Endothelial cell of umbilical vein (primary cell): ENCODE measurements at regions not wholly inside any gene's neighbourhood (a gene's known extent, or its start where the extent isn't known, plus 50 kb on each side); places are given as distances from the start of the nearest gene placed in this dataset.

Source experiments
- BruUV-seq: library from RNA; stranded (reverse); fragments of 400-500 nt; replicated peaks from 2 replicates; lab custom pipeline; 2021; lab: Mats Ljungman, UMichigan
- CTCF ChIA-PET: fragments of 300-600, 350-600 bp; sonication (Branson Sonifier 250); formaldehyde crosslinking; loops from one replicate; lab custom pipeline; 2021; ENCODE audit warnings: antibody characterized with exemption, inconsistent platforms; lab: Charles Lee
- POLR2A ChIA-PET: fragments of 300-600, 350-600 bp; sonication (Branson Sonifier 250); formaldehyde crosslinking; loops from one replicate; lab custom pipeline; 2021; ENCODE audit warnings: antibody characterized with exemption, inconsistent platforms; lab: Charles Lee
- DNase-seq: peaks from one replicate; pipeline ENCODE4 v3.0.0-alpha.2; 2011; ENCODE audit warnings: low read depth, low spot score
- FAIRE-seq: peaks from 2 replicates; lab custom pipeline; 2011; peaks lifted over from hg19 to GRCh38; lab: Jason Lieb, UNC
- H2AFZ ChIP-seq: 2 replicates; pipeline ENCODE4 v1.6.0; 2012; ENCODE audit warnings: low read depth, low read length, control low read depth, inconsistent platforms
- H3K27ac ChIP-seq: 2 replicates; pipeline ENCODE4 v1.5.1; 2011; ENCODE audit warnings: low read depth, mild to moderate bottlenecking, control low read depth, low read length, moderate library complexity; ENCODE audit not compliant: insufficient read depth
- H3K27me3 ChIP-seq, 2 experiments: 2 replicates each; pipeline versions ENCODE4 v1.6.0 to v1.6.1; 2011; ENCODE audit warnings: low read length in 2 of 2, mixed read lengths in 1 of 2; ENCODE audit not compliant: control insufficient read depth in 2 of 2, insufficient read depth in 2 of 2
- H3K36me3 ChIP-seq, 2 experiments: 2 replicates in 1 of 2; 3 replicates in 1 of 2; pipeline ENCODE4 v1.5.1; 2011; ENCODE audit warnings: low read length in 2 of 2, mild to moderate bottlenecking in 1 of 2, moderate library complexity in 1 of 2; ENCODE audit not compliant: control insufficient read depth in 2 of 2, insufficient read depth in 2 of 2; ENCODE audit errors: extremely low read depth in 1 of 2
- H3K4me1 ChIP-seq: 3 replicates; pipeline ENCODE4 v1.5.1; 2011; ENCODE audit warnings: mild to moderate bottlenecking, low read length; ENCODE audit not compliant: control insufficient read depth, insufficient read depth; ENCODE audit errors: extremely low read depth
- H3K4me2 ChIP-seq: 2 replicates; pipeline ENCODE4 v1.6.1; 2011; ENCODE audit warnings: low read length, control low read depth, mixed read lengths; ENCODE audit not compliant: insufficient read depth
- H3K4me3 ChIP-seq, 3 experiments: fragments of 200-600 bp in 1 of 3; sonication (generic), shearing (Covaris generic) in 1 of 3; replicated peaks in 1 of 3; 2 replicates each; pipeline ENCODE4 v1.5.1; 2011 to 2016; ENCODE audit warnings: control low read depth in 3 of 3, low read length in 3 of 3, mild to moderate bottlenecking in 2 of 3, inconsistent platforms in 1 of 3, low read depth in 1 of 3, moderate library complexity in 1 of 3; ENCODE audit not compliant: insufficient read depth in 1 of 3
- H3K79me2 ChIP-seq: 2 replicates; pipeline ENCODE4 v1.6.0; 2012; ENCODE audit warnings: low read length, inconsistent platforms; ENCODE audit not compliant: control insufficient read depth, insufficient read depth
- H3K9ac ChIP-seq: replicated peaks from 2 replicates; pipeline ENCODE3; 2011; ENCODE audit warnings: low read length, control low read depth; ENCODE audit not compliant: insufficient read depth; ENCODE audit errors: extremely low read depth
- H3K9me1 ChIP-seq: replicated peaks from 3 replicates; pipeline ENCODE4 v1.6.0; 2011; ENCODE audit warnings: mild to moderate bottlenecking, low read length; ENCODE audit not compliant: control insufficient read depth, insufficient read depth; ENCODE audit errors: extremely low read depth
- H3K9me3 ChIP-seq: replicated peaks from 2 replicates; pipeline ENCODE4 v1.5.1; 2012; ENCODE audit warnings: low read length, inconsistent platforms; ENCODE audit not compliant: control insufficient read depth, insufficient read depth
- H4K20me1 ChIP-seq: replicated peaks from 2 replicates; pipeline ENCODE3; 2011; ENCODE audit warnings: mild to moderate bottlenecking, low read length; ENCODE audit not compliant: control insufficient read depth, insufficient read depth; ENCODE audit errors: extremely low read depth
- EZH2 ChIP-seq: IDR thresholded peaks from 2 replicates; pipeline ENCODE4 v1.6.1; 2012; ENCODE audit warnings: borderline replicate concordance, low read depth, mild to moderate bottlenecking, moderate library complexity, low read length, inconsistent platforms; ENCODE audit not compliant: severe bottlenecking
- FOS ChIP-seq: IDR thresholded peaks from 2 replicates; pipeline ENCODE4 v1.6.1; 2011; ENCODE audit warnings: mild to moderate bottlenecking, low read length, moderate library complexity, borderline replicate concordance; ENCODE audit not compliant: insufficient read depth
- GATA2 ChIP-seq: IDR thresholded peaks from 2 replicates; pipeline ENCODE4 v1.7.0; 2011; ENCODE audit warnings: low read depth, mild to moderate bottlenecking, moderate library complexity, mixed read lengths, low read length; ENCODE audit not compliant: insufficient read length, insufficient read depth
- JUN ChIP-seq: IDR thresholded peaks from 2 replicates; pipeline ENCODE4 v1.6.1; 2011; ENCODE audit warnings: borderline replicate concordance, low read depth; ENCODE audit not compliant: insufficient read length, insufficient read depth
- MYC ChIP-seq: IDR thresholded peaks from one replicate; pipeline ENCODE4 v1.6.1; 2011; ENCODE audit warnings: mild to moderate bottlenecking, low read depth, low read length
- POLR2A ChIP-seq: IDR thresholded peaks from 2 replicates; pipeline ENCODE4 v1.6.1; 2012; ENCODE audit warnings: low read depth, mild to moderate bottlenecking, control low read depth, low read length
- POLR2AphosphoS5 ChIP-seq: IDR thresholded peaks from 2 replicates; pipeline ENCODE4 v1.6.1; 2012; ENCODE audit warnings: low read depth, mild to moderate bottlenecking, control low read depth, low read length, moderate library complexity; ENCODE audit not compliant: insufficient read depth
- dilution Hi-C: fragments of 300-500 bp; cut with MboI; formaldehyde crosslinking; loops from one replicate; pipeline ENCODE4 v1.15.0; 2019; ENCODE audit warnings: low sequenced_read_pairs; ENCODE audit not compliant: extremely low pct_ligation_motif_present
- intact Hi-C: fragments of 100-400 bp; cut with micrococcal nuclease; formaldehyde crosslinking; loops from one replicate; pipeline ENCODE4 v1.10.0; 2022
- TF ChIP-seq, protein P1 (sequence below): IDR thresholded peaks from 2 replicates; pipeline ENCODE4 v1.6.1; 2011; ENCODE audit not compliant: insufficient read depth, insufficient read length
- TF ChIP-seq, protein P2 (sequence below), 2 donors: IDR thresholded peaks; 1 replicate in 1 of 2; 2 replicates in 1 of 2; pipeline ENCODE4 v1.5.1; 2011; ENCODE audit warnings: low read length in 2 of 2, mild to moderate bottlenecking in 2 of 2, moderate library complexity in 2 of 2, control low read depth in 1 of 2, inconsistent platforms in 1 of 2, low read depth in 1 of 2; ENCODE audit not compliant: insufficient read depth in 1 of 2; ENCODE audit errors: extremely low read depth in 1 of 2

DNA sequence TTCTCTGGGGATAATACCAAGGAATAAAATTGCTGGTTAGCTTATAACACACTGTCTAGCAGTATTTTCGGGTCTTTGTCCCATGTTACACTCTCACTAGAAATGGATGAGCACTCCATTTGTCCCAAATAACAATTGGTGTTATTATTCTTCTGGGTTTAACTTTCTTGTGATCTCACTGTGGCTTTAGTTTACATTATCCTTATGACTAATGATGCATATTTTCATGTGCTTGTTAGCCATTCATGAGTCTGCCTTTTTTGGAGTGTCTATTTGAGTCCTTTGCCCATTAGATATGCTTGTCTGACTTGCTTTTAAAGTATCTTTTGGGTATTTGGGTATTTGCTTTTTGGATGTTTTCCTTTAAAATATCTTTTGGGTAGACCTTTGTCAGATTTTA lies 372.9 kb upstream of the TENM3 start:
- TF ChIP-seq, protein P1, sequence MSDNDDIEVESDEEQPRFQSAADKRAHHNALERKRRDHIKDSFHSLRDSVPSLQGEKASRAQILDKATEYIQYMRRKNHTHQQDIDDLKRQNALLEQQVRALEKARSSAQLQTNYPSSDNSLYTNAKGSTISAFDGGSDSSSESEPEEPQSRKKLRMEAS: no peak
- no peak for TF ChIP-seq EZH2
- no peak for TF ChIP-seq POLR2A
- TF ChIP-seq POLR2AphosphoS5: no peak
- TF ChIP-seq FOS: no peak
- no peak for TF ChIP-seq MYC
- TF ChIP-seq, protein P2, sequence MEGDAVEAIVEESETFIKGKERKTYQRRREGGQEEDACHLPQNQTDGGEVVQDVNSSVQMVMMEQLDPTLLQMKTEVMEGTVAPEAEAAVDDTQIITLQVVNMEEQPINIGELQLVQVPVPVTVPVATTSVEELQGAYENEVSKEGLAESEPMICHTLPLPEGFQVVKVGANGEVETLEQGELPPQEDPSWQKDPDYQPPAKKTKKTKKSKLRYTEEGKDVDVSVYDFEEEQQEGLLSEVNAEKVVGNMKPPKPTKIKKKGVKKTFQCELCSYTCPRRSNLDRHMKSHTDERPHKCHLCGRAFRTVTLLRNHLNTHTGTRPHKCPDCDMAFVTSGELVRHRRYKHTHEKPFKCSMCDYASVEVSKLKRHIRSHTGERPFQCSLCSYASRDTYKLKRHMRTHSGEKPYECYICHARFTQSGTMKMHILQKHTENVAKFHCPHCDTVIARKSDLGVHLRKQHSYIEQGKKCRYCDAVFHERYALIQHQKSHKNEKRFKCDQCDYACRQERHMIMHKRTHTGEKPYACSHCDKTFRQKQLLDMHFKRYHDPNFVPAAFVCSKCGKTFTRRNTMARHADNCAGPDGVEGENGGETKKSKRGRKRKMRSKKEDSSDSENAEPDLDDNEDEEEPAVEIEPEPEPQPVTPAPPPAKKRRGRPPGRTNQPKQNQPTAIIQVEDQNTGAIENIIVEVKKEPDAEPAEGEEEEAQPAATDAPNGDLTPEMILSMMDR (IDR thresholded peaks at IDR 0.05; ENCODE audit: extremely low read depth in 1 of 2, insufficient read depth in 1 of 2, low read depth in 1 of 2, low read length in 2 of 2): no peak
- no peak for TF ChIP-seq GATA2
- TF ChIP-seq JUN: no peak
- Histone ChIP-seq H3K79me2 (no peaks in the 10 kb centered on the region), H3K36me3 (no peaks in the 10 kb centered on the region), H3K4me2 (no peak overlapping the region), H3K9me1 (no peaks in the 10 kb centered on the region), H3K27me3 (no peaks in the 10 kb centered on the region), H2AFZ (no peak overlapping the region), H3K9me3 (peaks cover 2% of the 10 kb centered on the region), H3K27ac (no peak overlapping the region), H3K4me3 (no peak overlapping the region), H3K4me1 (no peaks in the 10 kb centered on the region), H3K9ac (no peak overlapping the region), H4K20me1 (no peaks in the 10 kb centered on the region)
- FAIRE-seq (no peak), DNase-seq (no peak)
- BruUV-seq: no TSS peak
- dilution Hi-C loops: no loop called here
- intact Hi-C loops: no loop called here
- POLR2A ChIA-PET: no interaction called here
- CTCF ChIA-PET: no interaction called here
